ENCODE measurements at regions not wholly inside any gene's neighbourhood (a gene's known extent, or its start where the extent isn't known, plus 50 kb on each side); places are given as distances from the start of the nearest gene placed in this dataset.
"Not testable (repeated sequence)": the region's sequence is repeated elsewhere in the genome, so short reads cannot be mapped to it uniquely, and the experiment has no call there.

GRCh38 chr2:238774980-238775509 lies 72.8 kb upstream of the TWIST2 start:
- H3K4me3 Mint-ChIP-seq = no peak overlapping the region
- H3K4me1 Mint-ChIP-seq = peaks cover 9% of the 10 kb centered on the region

GRCh38 chr2:238775591-238775990 lies 72.3 kb upstream of the TWIST2 start:
- H3K9me3 Mint-ChIP-seq = peaks cover 3% of the 10 kb centered on the region
- peaks cover 9% of the 10 kb centered on the region for H3K4me1 Mint-ChIP-seq
- H3K27ac Mint-ChIP-seq = no peak overlapping the region
- TF ChIP-seq, protein P1, sequence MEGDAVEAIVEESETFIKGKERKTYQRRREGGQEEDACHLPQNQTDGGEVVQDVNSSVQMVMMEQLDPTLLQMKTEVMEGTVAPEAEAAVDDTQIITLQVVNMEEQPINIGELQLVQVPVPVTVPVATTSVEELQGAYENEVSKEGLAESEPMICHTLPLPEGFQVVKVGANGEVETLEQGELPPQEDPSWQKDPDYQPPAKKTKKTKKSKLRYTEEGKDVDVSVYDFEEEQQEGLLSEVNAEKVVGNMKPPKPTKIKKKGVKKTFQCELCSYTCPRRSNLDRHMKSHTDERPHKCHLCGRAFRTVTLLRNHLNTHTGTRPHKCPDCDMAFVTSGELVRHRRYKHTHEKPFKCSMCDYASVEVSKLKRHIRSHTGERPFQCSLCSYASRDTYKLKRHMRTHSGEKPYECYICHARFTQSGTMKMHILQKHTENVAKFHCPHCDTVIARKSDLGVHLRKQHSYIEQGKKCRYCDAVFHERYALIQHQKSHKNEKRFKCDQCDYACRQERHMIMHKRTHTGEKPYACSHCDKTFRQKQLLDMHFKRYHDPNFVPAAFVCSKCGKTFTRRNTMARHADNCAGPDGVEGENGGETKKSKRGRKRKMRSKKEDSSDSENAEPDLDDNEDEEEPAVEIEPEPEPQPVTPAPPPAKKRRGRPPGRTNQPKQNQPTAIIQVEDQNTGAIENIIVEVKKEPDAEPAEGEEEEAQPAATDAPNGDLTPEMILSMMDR (IDR thresholded peaks at IDR 0.05; ENCODE audit: unreplicated experiment) = no peak
- peaks cover 44% of the 10 kb centered on the region for H3K27me3 Mint-ChIP-seq (ENCODE audit: low read depth)
- no peak for DNase-seq (ENCODE audit: low spot score in 2 of 2, unreplicated experiment in 2 of 2)
- H3K36me3 Mint-ChIP-seq = no peaks in the 10 kb centered on the region
- no peak overlapping the region for H3K4me3 Mint-ChIP-seq

More at GRCh38 chr2:238774980-238775509, 72.8 kb upstream of the TWIST2 start:
- peaks cover 49% of the 10 kb centered on the region for H3K27me3 Mint-ChIP-seq (ENCODE audit: low read depth)
- TF ChIP-seq, protein P1 (IDR thresholded peaks at IDR 0.05; ENCODE audit: unreplicated experiment) = no peak
- no peak for DNase-seq (ENCODE audit: low spot score in 2 of 2, unreplicated experiment in 2 of 2)
- no peak overlapping the region for H3K27ac Mint-ChIP-seq
- no peaks in the 10 kb centered on the region for H3K36me3 Mint-ChIP-seq
- H3K9me3 Mint-ChIP-seq = no peaks in the 10 kb centered on the region

DNA sequence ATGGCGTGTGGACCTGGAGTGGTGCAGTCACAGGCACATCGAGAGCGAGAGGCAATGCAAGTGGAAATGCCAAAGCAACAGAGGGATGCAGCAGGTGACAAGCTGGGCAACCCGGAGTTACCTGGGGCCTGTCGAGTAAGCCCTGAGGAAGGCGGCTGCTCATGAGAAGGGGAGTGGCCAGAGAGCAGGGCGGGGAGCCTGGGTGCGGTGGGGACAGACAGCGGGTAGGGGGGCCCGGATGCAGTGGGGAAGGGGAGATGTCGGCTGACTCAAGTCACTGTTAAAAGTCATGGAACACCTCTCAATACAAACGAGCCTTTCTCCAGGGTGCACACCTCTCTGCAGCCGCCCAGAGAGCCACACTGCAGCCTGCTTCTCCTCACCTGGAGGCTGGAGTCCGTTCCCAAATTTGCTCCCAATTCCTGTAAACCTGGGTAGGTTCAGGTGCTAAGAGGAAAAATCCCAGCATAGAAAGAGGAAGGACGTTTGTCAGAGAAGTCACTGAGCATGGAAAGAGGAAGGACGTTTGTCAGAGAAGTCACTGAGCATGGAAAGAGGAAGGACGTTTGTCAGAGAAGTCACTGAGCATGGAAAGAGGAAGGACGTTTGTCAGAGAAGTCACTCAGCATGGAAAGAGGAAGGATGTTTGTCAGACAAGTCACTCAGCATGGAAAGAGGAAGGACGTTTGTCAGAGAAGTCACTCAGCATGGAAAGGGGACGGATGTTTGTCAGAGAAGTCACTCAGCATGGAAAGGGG lies 71.7 kb upstream of the TWIST2 start:
- DNase-seq (ENCODE audit: low spot score in 2 of 2, unreplicated experiment in 2 of 2) = no peak
- H3K4me3 Mint-ChIP-seq = no peak overlapping the region
- H3K27me3 Mint-ChIP-seq (ENCODE audit: low read depth) = peaks cover 40% of the 10 kb centered on the region
- H3K27ac Mint-ChIP-seq = no peak overlapping the region
- H3K36me3 Mint-ChIP-seq = no peaks in the 10 kb centered on the region
- H3K4me1 Mint-ChIP-seq = peaks cover 9% of the 10 kb centered on the region
- H3K9me3 Mint-ChIP-seq = peaks cover 8% of the 10 kb centered on the region
- TF ChIP-seq, protein P1 (IDR thresholded peaks at IDR 0.05; ENCODE audit: unreplicated experiment) = no peak

GRCh38 chr2:238776761-238777046 lies 71.2 kb upstream of the TWIST2 start:
- not testable (repeated sequence) for H3K4me1 Mint-ChIP-seq; H3K4me3 Mint-ChIP-seq; H3K36me3 Mint-ChIP-seq; H3K27ac Mint-ChIP-seq; DNase-seq (ENCODE audit: low spot score in 2 of 2, unreplicated experiment in 2 of 2)
- Mint-ChIP-seq H3K9me3 (peaks cover 11% of the 10 kb centered on the region), H3K27me3 (ENCODE audit: low read depth) (peaks cover 35% of the 10 kb centered on the region)

DNA sequence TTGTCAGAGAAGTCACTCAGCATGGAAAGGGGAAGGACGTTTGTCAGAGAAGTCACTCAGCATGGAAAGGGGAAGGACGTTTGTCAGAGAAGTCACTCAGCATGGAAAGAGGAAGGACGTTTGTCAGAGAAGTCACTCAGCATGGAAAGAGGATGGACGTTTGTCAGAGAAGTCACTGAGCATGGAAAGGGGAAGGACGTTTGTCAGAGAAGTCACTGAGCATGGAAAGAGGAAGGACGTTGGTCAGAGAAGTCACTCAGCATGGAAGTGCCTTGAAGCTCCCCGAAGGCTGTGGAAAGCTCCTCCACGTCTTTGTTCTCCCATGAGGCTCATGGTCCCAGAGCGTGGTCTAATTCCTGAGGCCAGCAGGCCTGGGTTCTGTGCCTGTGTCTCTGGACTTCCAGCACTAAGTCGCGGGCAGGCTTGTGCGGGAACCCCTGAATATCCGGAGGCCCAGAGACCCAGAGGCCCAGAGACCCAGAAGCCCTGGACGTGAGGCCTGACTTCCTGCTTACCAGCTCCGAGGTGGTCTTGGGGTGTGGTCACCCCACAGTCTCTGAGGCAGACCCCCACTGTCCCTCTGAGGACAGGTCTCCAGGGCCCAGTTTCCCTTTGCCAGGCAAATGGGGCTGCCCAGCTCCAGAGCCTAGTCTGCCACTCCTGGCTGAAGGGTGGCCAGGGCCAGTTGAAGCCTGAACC lies 70.4 kb upstream of the TWIST2 start:
- peaks cover 30% of the 10 kb centered on the region for H3K27me3 Mint-ChIP-seq (ENCODE audit: low read depth)
- H3K9me3 Mint-ChIP-seq = peaks cover 17% of the 10 kb centered on the region
- no peak overlapping the region for H3K4me3 Mint-ChIP-seq
- DNase-seq (ENCODE audit: low spot score in 2 of 2, unreplicated experiment in 2 of 2) = no peak
- H3K4me1 Mint-ChIP-seq = peaks cover 9% of the 10 kb centered on the region
- no peak overlapping the region for H3K27ac Mint-ChIP-seq
- H3K36me3 Mint-ChIP-seq = no peaks in the 10 kb centered on the region
- TF ChIP-seq, protein P1 (IDR thresholded peaks at IDR 0.05; ENCODE audit: unreplicated experiment) = no peak
